DND-41 (cell line): ENCODE measurements at regions not wholly inside any gene's neighbourhood (a gene's known extent, or its start where the extent isn't known, plus 50 kb on each side); places are given as distances from the start of the nearest gene placed in this dataset.

Experiments
- CTCF ChIP-seq: IDR thresholded peaks from 2 replicates; pipeline ENCODE4 v1.5.1; 2012; ENCODE audit warnings: borderline replicate concordance, low read length, moderate library complexity, mild to moderate bottlenecking; ENCODE audit not compliant: poor library complexity, severe bottlenecking; ENCODE audit errors: extremely low read depth
- EZH2 ChIP-seq: IDR thresholded peaks from 3 replicates; pipeline ENCODE4 v1.6.1; 2012; ENCODE audit warnings: borderline replicate concordance, low read depth, mild to moderate bottlenecking, moderate library complexity, low read length, inconsistent platforms; ENCODE audit not compliant: severe bottlenecking

- TF ChIP-seq CTCF (no peak), EZH2 (no peak)
These were observed 2074.4 kb upstream of the RAG2 start for GRCh38 chr11:38672445-38672844.
